ENCODE measurements at regions not wholly inside any gene's neighbourhood (a gene's known extent, or its start where the extent isn't known, plus 50 kb on each side); places are given as distances from the start of the nearest gene placed in this dataset.

- no peak overlapping the region for H2BK20ac ChIP-seq (ENCODE audit: low read depth, low read length)
- no peaks in the 10 kb centered on the region for H3K27me3 ChIP-seq (ENCODE audit: control insufficient read depth, insufficient read depth, low read length)
- H4K8ac ChIP-seq (ENCODE audit: low read depth in 2 of 2, low read length in 2 of 2), result no peak overlapping the region
- BruUV-seq (replicated peaks), result no TSS peak
- no peak overlapping the region for H2BK15ac ChIP-seq (ENCODE audit: low read depth, low read length)
- H4K91ac ChIP-seq (ENCODE audit: insufficient read depth, low read depth, low read length), result no peak overlapping the region
- ChIA-PET POLR2A (ENCODE audit: unreplicated experiment) (no interaction called here), CTCF (no interaction called here)
- H3K56ac ChIP-seq (ENCODE audit: extremely low read depth, insufficient read depth, low read length), result no peak overlapping the region
- no peaks in the 10 kb centered on the region for H3K36me3 ChIP-seq (ENCODE audit: control insufficient read depth, insufficient read depth, low read length)
- ATAC-seq (ENCODE audit: low read depth), result no peak
- TF ChIP-seq RCOR1 (IDR thresholded peaks at IDR 0.05; ENCODE audit: insufficient replicate concordance, low read length), result no peak
- no peak for TF ChIP-seq RAD21 (IDR thresholded peaks at IDR 0.05; ENCODE audit: low read length)
- no peak for TF ChIP-seq MAZ (IDR thresholded peaks at IDR 0.05; ENCODE audit: borderline replicate concordance, low read depth, low read length)
- TF ChIP-seq ELK1 (IDR thresholded peaks at IDR 0.05; ENCODE audit: borderline replicate concordance, low read depth, low read length), result no peak
- TF ChIP-seq RFX5 (IDR thresholded peaks at IDR 0.05; ENCODE audit: low read depth, low read length), result no peak
- TF ChIP-seq CTCF (conservative IDR thresholded peaks at IDR 0.05; ENCODE audit: low read depth, low read length), result no peak
- no peak for TF ChIP-seq FOS (IDR thresholded peaks at IDR 0.05; ENCODE audit: low read depth, low read length)
- TF ChIP-seq POLR2A (IDR thresholded peaks at IDR 0.05; ENCODE audit: low read depth, low read length), result no peak
- no peak for TF ChIP-seq CHD1 (IDR thresholded peaks at IDR 0.05; ENCODE audit: low read depth, low read length)
- no peak for TF ChIP-seq SMC3 (IDR thresholded peaks at IDR 0.05; ENCODE audit: low read depth, low read length)
- no peak for TF ChIP-seq NFE2L2 (IDR thresholded peaks at IDR 0.05; ENCODE audit: low read depth, low read length)
- TF ChIP-seq USF2 (IDR thresholded peaks at IDR 0.05; ENCODE audit: low read depth, low read length), result no peak
- TF ChIP-seq MXI1 (IDR thresholded peaks at IDR 0.05; ENCODE audit: borderline replicate concordance, low read depth, low read length), result no peak
- no peak for TF ChIP-seq CEBPB (IDR thresholded peaks at IDR 0.05; ENCODE audit: low read depth, low read length)
- 40% methylated on average over 2 of the region's 2 CpGs; no CpG with 5 or more reads in 1 of the 2 experiments for WGBS, 2 experiments (ENCODE audit: extremely low coverage in 2 of 2, insufficient read length in 1 of 2)
- no peak overlapping the region for H4K5ac ChIP-seq (ENCODE audit: low read depth, low read length)
- intact Hi-C loops (cut with micrococcal nuclease) (no loop called here), in situ Hi-C loops (cut with MboI; ENCODE audit: low sequenced_read_pairs) (no loop called here), dilution Hi-C loops (cut with HindIII; ENCODE audit: low sequenced_read_pairs, unreplicated experiment) (no loop called here)
- no peak overlapping the region for H3K18ac ChIP-seq (ENCODE audit: low read depth, low read length)
- no peak overlapping the region for H3K14ac ChIP-seq (replicated peaks; ENCODE audit: low read depth, low read length)
- H2AK5ac ChIP-seq (ENCODE audit: low read depth, low read length), result no peak overlapping the region
- no peak overlapping the region for H2BK5ac ChIP-seq (ENCODE audit: low read depth, low read length, poor library complexity, severe bottlenecking)
- no peak overlapping the region for H2AK9ac ChIP-seq (replicated peaks; ENCODE audit: low read depth, low read length, poor library complexity)
- no peak overlapping the region for H2AFZ ChIP-seq (replicated peaks; ENCODE audit: low read length, poor library complexity)
- H3K79me1 ChIP-seq (ENCODE audit: low read depth in 1 of 2, low read length in 2 of 2), result no peaks in the 10 kb centered on the region
- H3K9me3 ChIP-seq (ENCODE audit: control insufficient read depth, insufficient read depth, low read length), result peaks cover 2% of the 10 kb centered on the region; the same call in 1 of the 2 replicates
- H3K4me2 ChIP-seq (ENCODE audit: low read depth, low read length), result no peak overlapping the region
- H3K9me1 ChIP-seq (ENCODE audit: insufficient read depth, low read length), result no peaks in the 10 kb centered on the region
- no peaks in the 10 kb centered on the region for H4K20me1 ChIP-seq (ENCODE audit: insufficient read depth, low read length)
- no peak overlapping the region for H3K4me3 ChIP-seq (ENCODE audit: insufficient read depth, low read depth, low read length)
- H3K4ac ChIP-seq (ENCODE audit: low read depth, low read length), result no peak overlapping the region
- no peaks in the 10 kb centered on the region for H3K4me1 ChIP-seq (ENCODE audit: control insufficient read depth, insufficient read depth, low read length)
- no peak overlapping the region for H2BK120ac ChIP-seq (ENCODE audit: low read depth, low read length)
- DNase-seq, result no peak
- no peak overlapping the region for H3K27ac ChIP-seq (ENCODE audit: insufficient read depth, low read length)
- H3K9ac ChIP-seq (ENCODE audit: low read depth, low read length), result no peak overlapping the region
- no peak overlapping the region for H3K23ac ChIP-seq (ENCODE audit: low read depth, low read length)
These were observed 377.3 kb downstream of the FAM181B start for GRCh38 chr11:82356316-82356715.
